NCI-H1436 (cell line): ENCODE measurements at regions not wholly inside any gene's neighbourhood (a gene's known extent, or its start where the extent isn't known, plus 50 kb on each side); places are given as distances from the start of the nearest gene placed in this dataset.
A peak's percentile ranks its signal among the peaks of the same experiment; 100 is the strongest.

Source experiments
- DNase-seq: peaks from one replicate; lab custom pipeline; 2025; lab: John Stamatoyannopoulos, UW

- peak; percentile 17 for DNase-seq
Observed at GRCh38 chr3:135310317-135310716, 515.3 kb downstream of the EPHB1 start.

GRCh38 chr3:135311699-135312098, 516.6 kb downstream of the EPHB1 start:
- DNase-seq, result no peak

GRCh38 chr3:135314237-135314636, 519.2 kb downstream of the EPHB1 start:
- DNase-seq, result no peak

- DNase-seq, result no peak
Observed at GRCh38 chr3:135324301-135324700, 529.2 kb downstream of the EPHB1 start.

GRCh38 chr3:135325096-135325495, 530.0 kb downstream of the EPHB1 start:
- DNase-seq, result peak; percentile 11

GRCh38 chr3:135325726-135326235, 530.7 kb downstream of the EPHB1 start:
- no peak for DNase-seq

GRCh38 chr3:135326851-135327250, 531.8 kb downstream of the EPHB1 start:
- DNase-seq, result no peak

GRCh38 chr3:135328036-135328435, 533.0 kb downstream of the EPHB1 start:
- no peak for DNase-seq

GRCh38 chr3:135329479-135329878, 534.4 kb downstream of the EPHB1 start:
- no peak for DNase-seq

GRCh38 chr3:135337192-135337591, 542.1 kb downstream of the EPHB1 start:
- DNase-seq, result no peak

- DNase-seq, result no peak
Observed at GRCh38 chr3:135348690-135349089, 553.6 kb downstream of the EPHB1 start.

- no peak for DNase-seq
Observed at GRCh38 chr3:135349254-135349948, 554.3 kb downstream of the EPHB1 start.

- no peak for DNase-seq
Observed at GRCh38 chr3:135352213-135352612, 557.2 kb downstream of the EPHB1 start.

- DNase-seq, result no peak
Observed at GRCh38 chr3:135362889-135363288, 567.8 kb downstream of the EPHB1 start.

- DNase-seq, result no peak
Observed at GRCh38 chr3:135364676-135365075, 569.6 kb downstream of the EPHB1 start.

GRCh38 chr3:135366816-135367215, 571.8 kb downstream of the EPHB1 start:
- no peak for DNase-seq

GRCh38 chr3:135368316-135368715, 573.3 kb downstream of the EPHB1 start:
- no peak for DNase-seq

- no peak for DNase-seq
Observed at GRCh38 chr3:135368781-135369180, 573.7 kb downstream of the EPHB1 start.

- no peak for DNase-seq
Observed at GRCh38 chr3:135374571-135374970, 579.5 kb downstream of the EPHB1 start.

- DNase-seq, result no peak
Observed at GRCh38 chr3:135382188-135382587, 583.3 kb upstream of the PPP2R3A start.

GRCh38 chr3:135382621-135383020, 582.9 kb upstream of the PPP2R3A start:
- no peak for DNase-seq

GRCh38 chr3:135383301-135383700, 582.2 kb upstream of the PPP2R3A start:
- DNase-seq, result peak; percentile 33

- no peak for DNase-seq
Observed at GRCh38 chr3:135392151-135392550, 573.4 kb upstream of the PPP2R3A start.

GRCh38 chr3:135393159-135393558, 572.4 kb upstream of the PPP2R3A start:
- no peak for DNase-seq
